HG02798 (cell line): ENCODE measurements at regions not wholly inside any gene's neighbourhood (a gene's known extent, or its start where the extent isn't known, plus 50 kb on each side); places are given as distances from the start of the nearest gene placed in this dataset.

Source experiments
- ATAC-seq: cut with Tn5 transposase; IDR thresholded peaks from one replicate; pipeline ENCODE4 v1.9.1; 2021; ENCODE audit warnings: mild to moderate bottlenecking; ENCODE audit not compliant: unreplicated experiment, poor library complexity

DNA sequence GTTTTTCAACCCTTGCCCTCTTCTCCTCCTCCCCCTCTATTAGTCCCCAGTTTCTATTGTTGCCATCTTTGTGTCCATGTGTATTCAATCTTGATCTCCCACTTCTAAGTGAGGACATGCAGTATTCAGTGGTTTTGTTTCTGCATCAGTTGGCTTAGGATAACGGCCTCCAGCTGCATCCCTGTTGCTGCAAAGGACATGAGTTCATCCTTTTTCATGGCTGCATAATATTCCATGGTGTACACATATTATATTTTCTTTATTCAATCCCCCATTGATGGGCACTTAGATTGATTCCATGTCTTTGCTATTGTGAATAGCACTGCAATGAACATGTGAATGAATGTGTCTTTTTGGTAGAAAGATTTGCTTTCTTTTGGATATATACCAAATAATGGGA is 190.4 kb upstream of the LYZL1 start:
- no peak for ATAC-seq

DNA sequence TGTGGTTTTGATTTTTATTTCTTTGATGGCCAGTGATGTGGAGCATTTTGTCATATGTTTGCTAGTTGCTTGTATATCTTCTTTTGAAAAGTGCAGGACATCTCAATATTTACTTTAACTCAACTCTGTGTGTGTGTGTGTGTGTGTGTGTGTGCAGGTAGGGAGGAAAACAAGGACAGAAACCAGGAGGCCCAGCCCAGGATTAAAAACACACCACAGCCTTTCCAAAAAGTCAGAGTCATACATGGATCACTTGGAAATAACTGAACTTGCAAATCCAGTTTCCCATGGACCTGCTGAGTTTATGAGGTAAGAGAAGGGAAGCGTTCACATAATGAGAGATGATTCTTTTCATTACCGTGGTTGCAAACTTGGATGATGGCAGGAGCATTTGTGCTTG is 189.9 kb upstream of the LYZL1 start:
- ATAC-seq = no peak

DNA sequence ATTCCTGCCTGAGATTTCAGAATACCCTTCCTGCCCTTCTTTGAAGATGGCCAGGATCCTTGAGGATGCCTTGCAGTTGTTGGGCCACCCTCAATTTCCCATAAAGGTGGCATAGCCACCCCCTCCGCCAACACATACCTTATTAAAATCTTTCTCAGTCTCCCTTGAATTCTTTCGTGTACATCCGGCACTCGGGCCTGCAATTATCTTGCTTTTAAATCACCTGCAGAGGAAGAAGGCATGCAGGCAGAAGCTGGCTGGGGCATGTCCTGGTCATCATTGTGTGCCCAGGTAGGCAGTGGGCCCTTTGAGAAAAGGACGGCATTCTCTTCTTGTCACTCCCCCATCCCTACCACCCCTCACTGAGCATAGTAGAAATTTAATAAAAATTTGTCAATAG is 189.5 kb upstream of the LYZL1 start:
- ATAC-seq = no peak

DNA sequence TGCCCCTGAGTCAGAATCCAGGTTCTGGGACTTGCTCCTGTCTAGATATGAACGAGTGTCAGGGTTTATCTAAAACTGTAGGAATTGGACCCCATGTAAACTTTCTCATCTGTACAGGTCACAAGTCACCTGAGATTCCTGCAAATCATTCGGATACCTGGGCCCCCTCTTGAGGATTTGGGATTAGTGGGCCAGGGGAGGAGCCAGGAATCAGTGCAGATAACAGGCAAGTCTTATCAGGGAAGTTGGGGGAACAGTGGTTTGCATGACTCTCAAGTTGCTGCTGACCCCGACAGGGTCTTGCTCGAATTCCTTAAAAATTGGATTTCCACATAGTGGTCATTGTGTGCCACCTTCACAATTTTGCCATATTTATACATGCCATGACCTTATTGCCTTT is 188.4 kb upstream of the LYZL1 start:
- ATAC-seq = no peak

DNA sequence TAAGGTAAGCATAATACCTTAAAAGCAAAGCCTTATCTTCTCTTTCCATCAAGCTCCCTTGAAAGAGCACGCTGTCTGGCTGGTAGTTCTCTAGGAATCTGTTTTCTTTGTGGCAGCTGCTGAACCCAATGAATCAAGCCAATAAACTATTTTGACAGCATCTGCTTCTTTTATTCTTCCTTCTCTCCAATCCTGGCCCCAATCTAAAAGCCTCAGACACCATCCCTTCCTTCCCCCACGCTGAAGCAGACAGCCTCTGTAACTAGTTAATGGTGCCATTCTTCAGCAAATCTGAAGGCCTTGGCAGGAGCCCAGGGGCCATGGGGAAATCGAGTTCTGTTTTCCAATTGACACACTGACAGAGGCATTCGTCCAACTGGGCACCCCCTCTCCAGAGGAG is 186.6 kb upstream of the LYZL1 start:
- no peak for ATAC-seq

DNA sequence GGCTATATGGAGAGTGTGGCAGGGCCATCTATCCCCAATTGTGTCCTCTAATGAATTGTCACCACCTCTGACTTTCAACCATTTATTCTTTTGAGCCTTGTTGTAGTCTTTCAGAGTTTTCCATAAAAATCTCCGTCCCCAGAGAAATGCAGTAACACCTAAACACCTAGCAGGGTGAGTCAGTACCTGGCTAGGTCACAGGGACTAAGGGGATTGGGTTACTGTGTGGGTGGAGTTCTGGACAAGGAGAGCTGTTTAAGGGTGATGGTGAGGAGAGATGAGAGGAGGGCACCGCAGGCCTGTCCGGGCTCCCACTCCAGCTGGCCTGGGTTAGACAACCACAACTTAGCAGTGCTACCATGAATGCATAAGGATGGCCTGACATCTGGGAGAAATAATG is 186.2 kb upstream of the LYZL1 start:
- ATAC-seq = no peak

DNA sequence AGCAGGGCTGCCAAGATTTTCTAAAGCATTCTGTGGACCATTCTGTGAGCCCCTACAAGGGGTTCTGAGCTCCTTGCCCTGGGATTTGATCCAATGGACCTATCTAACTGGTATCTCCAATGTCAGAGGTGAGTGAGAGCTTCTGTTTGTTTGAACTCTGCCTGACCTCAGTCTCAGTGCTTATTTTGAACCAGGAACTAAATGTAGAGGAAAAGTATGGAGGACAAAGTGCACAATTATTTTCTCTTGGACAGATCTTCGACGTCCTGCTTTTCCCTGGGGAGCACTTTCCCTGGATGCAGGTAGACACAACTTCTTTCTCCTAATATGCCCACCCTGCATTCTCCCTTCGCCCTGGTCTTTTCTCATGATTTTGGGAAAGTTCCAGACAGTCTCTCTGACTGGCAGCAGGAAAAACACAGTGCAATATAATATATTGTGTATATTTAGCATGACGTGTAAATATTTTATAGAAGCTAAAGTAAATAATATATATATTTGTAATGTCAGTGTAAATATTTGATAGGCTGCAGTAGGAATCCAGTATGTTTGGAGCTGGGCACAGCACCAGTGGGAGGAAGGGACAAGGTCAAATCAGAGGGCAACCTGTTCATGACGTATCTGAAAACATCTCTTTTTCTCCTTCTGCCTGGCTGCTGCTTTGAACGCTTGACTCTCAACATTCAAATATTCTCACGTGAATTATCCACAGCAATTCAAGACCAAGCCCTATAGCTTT is 184.0 kb upstream of the LYZL1 start:
- no peak for ATAC-seq

DNA sequence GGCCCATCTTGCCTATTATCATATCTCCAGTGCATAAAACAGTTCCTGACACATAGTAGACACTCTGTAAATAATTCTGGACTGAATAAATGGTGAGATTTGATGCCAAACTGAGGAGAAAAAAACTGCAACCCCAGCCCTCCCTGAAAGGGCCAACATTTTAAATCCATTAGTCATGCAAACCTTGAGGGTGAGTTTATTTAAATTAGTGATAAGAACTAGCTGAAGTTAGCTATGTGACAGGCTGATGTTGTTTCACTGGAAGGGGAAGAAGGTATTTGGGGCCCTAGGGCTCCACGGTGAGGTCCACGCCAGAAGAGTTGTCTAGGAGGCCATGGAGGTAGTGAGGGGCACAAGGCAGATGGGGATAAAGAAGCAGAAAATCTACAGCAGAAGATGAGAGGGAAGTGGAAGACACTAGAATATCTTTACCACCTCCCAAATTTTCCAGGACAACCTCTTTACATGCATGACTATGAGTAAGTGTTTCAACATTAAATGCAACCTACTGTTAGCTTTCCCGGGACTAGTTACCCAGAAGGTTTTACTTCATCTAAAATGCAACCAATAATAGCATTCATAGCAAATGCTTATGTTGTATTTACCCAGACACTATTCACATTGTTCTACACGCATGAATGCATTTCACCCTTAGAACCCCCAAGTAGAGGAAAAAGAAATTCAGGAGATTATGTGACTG is 183.2 kb upstream of the LYZL1 start:
- no peak for ATAC-seq

DNA sequence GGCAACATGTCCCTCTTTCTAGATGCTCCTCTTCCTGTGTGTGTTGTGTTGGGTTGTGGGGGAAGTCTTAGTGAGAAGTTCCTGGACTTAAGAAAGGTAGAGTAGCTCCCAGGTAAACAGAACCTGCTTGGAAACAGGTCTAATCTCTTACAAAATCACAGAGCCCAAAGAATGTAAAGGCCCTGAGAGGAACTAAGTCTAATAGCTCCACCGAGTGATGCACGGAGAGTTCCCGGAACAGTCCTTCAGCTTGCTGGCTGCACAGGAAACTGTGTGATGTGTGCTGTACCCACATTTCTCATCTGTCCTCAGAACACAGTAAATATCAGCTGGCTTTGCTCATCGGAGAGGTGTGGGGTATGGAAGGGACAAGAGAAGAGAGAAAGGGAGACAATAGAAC is 182.6 kb upstream of the LYZL1 start:
- ATAC-seq = no peak

DNA sequence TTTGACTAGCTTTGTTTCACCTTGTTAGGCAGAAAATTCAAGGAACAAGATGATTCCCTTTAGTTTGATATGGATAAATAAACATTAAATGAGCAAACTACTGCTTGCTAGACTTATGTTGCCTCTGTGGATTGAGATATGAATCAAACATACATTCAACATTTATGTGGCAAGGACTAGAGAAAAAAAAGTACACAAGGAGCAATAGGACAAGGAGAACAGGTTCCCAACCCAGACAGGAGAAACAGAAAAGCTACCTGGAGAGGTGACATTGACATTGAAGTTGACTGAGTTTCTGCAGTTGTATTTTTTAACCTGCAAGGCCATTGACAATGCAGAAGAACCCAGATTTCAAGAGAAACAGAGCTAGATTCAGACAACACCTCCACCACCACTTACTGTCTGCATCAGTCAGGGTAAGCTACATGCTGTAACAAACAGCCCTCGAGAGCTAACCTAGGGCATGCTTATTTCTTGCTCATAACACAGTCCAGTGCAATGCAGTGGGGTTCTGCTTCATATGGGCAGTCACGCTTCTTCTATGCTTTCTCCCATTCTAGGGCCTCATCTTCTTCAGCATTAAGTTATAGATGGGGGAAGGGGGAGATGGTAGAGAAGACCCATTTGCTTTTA is 180.9 kb upstream of the LYZL1 start:
- no peak for ATAC-seq

DNA sequence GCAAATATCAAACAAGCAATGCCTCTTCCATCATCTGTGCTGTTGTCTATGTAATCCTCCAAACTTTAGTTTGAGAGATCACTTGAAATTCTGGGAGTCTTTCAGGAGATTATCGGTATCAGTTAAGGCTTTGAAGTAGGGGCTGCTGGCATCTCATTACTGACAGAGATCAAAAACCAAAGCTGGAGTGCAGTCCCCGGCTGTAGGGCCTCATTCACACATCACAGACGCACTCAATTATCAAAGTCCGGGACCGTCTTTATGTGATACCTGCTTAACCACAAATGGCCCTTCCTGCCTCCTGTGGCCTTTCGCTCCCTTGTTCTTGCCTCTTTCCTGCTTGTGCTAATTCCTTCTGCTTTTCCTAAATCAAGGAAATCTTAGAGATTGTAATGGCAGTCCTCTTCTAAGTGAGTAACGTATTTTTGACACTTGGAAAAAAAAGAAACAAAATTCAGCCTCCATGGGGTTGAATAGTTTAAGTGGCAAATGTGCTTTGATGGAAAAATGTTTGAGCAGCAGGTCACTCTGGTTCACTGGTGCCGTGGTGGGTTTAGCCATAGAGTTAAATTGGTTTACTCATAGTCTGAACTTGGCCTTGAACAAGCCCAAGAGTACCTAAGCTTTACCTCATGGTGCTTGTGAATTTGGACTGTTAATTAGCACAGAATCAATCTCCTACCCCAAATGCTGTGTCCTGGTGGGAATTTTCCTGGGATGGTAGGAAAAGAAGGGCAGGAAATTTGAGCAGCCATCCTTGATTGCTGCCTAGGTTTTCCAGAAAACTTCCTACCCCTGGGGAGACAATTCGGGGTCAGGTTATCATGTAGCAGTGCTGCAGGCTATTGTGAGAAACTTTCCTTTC is 178.9 kb upstream of the LYZL1 start:
- ATAC-seq = no peak

DNA sequence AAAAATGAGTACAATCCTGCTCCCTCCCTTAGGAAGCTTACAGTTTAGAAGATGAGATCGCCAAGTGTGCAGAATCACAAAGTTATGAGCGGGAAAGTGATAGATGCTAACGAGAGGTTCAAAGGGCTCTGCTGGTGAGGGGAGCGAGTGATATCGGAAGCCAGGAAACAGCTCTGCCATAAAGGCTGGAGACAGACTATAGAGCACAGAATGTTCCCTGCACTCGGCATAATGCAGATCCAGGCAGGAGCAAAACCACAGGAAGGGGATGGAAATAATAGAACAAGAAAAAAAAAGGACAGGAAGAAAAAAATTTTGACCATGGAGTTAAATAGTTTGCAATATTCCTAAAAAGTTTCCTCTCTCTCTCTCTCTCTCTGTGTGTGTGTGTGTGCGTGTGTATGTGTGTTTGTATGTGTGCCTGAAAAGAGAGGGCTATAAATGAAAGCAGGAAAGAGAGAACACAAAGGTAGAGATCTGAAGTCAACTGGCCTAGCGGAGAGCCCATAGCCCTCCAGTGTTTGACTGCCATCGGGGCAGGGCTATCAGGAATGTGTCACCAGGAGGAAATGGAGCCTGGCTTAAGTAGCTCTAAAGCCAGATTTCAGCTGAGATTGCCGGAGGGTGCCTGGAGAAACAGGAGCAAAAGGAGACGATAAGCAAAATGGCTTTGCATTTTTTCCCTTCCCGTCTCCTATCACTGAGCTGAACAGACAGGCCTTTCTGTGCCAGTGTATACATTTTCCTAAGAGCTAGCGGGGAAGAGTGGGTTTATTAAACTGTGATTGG is 175.8 kb upstream of the LYZL1 start:
- ATAC-seq = no peak

DNA sequence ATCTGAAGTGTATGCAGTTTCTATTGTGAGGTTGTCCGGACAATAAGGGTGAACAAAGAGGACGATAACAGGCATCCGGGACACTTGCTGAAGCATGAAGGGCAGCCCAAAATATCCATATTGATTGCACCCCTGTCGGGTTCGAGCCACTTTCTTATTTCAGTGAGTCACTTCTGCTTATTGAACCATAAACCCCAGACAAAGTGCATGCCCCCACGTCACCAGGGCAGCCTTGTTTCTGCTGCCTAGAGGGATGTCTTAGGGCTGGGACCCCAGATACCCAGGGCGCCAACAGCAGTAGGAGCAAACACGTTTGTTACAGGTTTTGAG is 175.3 kb upstream of the LYZL1 start:
- no peak for ATAC-seq

DNA sequence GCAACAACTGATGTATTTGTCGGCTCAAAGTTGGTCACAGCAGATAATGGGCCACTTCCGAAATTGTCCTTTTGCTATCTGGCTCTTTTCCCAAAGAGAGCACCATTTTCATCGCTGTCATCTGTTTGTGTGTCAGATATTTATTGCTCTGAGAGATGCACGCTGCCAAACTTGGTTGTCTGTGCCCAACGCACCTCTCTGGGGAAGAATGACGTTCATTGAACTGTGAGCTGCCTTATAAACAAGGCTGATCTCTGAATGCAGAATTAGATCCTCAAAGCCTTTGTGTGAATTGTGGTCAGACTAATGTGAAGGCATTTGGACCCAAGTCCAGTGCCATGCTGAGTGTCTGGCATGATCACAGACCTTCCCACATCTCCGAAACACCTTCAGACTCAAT is 174.7 kb upstream of the LYZL1 start:
- no peak for ATAC-seq

DNA sequence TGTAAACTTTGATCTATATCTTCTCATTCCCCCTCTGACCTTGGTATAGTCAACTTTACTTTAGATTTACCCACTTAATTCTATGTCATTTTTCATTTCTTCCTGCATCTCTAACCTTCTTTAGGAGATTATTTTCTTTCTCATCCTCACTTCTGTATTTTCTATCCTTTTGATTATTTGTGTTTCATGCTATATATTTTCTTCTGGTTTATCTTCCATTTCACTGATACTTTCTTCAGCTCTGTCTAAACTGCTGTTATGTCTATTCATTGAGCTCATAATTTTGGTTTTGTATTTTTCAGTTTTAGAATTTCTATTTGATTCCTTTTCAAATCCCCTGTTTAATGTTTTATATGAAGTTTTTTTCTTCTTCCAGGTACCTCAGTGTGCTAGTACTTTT is 171.1 kb upstream of the LYZL1 start:
- no peak for ATAC-seq

DNA sequence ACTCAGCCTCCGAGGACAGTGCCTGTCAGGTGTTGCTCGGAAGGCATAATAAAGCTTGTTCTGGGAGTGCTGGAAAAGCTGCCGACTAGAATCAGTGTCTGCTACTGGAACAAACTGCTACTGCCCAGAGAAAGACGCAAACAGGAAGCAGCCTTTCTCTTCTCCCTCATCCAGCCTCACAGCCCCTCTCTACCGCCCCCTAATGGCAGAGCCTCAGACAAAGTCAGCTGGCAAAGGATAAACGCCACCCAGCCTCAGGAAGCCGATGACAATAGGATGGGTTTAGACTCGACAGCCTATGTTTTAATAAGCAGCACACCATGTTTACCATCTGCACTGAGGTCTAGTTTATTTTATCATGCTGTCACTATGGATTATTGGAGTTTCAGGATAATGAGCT is 169.5 kb upstream of the LYZL1 start:
- ATAC-seq = no peak

DNA sequence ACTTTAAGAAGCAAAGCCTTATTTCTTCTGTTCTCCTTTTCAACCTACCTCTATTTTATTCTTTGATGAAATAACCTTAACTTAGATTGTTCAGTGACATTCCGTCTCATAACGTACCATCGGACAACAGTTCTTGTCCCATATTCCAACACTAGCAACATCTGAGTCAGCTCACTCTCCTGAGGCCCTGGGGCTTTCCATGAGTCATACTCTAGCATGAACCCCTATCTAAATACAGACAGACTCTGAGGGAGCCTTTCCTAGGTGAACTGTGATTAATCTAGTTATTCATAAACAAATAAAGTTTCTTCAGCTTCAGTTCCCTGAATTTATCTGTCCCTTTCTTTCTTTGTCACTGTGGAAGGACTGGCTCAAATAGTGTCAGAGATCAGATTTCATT is 168.7 kb upstream of the LYZL1 start:
- no peak for ATAC-seq

DNA sequence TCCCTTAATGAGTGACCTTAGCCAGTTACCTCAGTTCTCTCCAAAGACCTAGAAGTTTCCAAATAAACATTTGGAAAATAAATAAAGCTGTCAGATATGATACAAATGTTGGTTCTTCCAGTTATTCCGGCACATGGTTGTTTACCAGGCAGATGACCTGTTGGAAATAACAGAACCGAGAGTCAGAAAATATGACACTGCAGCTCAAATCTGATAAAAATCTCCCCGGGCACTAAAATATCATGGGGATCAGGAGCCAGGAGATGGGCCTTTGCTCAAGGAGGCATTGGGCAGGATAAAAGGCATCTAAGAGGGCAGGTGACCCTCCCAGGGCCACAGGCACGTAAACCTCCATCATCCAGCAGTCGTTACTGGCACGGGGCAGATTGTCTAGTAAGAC is 164.0 kb upstream of the LYZL1 start:
- ATAC-seq = no peak

DNA sequence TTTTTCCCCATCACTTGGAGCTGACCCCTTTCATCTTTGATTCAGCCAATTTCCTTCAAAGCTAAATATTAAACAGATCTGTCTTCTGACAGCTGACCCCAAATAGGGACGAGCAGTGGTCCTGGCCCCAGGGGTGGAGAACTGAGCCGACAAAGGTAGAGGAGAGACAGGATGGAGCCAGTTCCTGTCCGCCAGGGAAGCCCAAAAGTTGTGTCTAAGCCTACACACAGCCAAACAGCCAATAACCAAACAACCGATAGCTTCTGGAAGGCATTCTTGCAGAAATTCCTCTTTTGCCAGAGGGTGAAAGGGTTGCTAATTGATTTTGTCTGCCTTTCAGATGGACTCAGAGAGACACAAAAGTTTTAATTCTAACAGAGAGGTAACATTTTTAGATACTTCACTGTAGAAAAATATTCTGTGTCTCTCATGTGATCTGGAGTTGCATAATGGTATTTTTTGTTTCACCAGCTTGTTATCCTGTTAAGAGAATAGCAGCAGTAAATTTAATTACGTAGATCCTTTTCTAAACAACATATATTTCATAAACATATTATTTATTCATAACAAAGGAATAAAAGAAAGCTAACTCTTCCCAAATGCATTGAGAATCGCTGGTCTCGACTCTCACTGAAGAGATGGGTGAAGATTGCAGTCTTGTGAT is 161.7 kb upstream of the LYZL1 start:
- ATAC-seq = no peak

DNA sequence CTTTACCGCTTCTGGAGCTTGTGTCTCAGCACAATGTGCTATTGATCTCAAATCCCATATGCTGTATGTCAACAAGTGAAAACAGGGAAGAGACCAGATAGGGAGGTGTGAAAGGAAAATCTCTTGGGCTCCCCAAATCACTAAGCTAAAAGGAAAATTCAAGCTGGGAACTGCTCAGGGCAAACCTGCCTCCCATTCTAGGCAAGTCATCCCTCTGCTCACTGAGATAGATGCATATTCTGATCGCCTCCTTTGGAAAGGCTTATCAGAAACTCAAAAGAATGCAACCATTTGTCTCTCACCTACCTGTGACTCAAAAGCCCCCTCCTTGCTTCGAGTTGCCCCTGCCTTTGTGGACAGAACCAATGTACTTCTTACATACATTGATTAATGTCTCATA is 161.1 kb upstream of the LYZL1 start:
- no peak for ATAC-seq
